HG03558 (cell line): ENCODE measurements at regions not wholly inside any gene's neighbourhood (a gene's known extent, or its start where the extent isn't known, plus 50 kb on each side); places are given as distances from the start of the nearest gene placed in this dataset.

ENCODE experiments used
- ATAC-seq: cut with Tn5 transposase; IDR thresholded peaks from one replicate; pipeline ENCODE4 v1.9.1; 2021; ENCODE audit warnings: moderate number of reproducible peaks; ENCODE audit not compliant: unreplicated experiment; ENCODE audit errors: extremely low read depth

DNA sequence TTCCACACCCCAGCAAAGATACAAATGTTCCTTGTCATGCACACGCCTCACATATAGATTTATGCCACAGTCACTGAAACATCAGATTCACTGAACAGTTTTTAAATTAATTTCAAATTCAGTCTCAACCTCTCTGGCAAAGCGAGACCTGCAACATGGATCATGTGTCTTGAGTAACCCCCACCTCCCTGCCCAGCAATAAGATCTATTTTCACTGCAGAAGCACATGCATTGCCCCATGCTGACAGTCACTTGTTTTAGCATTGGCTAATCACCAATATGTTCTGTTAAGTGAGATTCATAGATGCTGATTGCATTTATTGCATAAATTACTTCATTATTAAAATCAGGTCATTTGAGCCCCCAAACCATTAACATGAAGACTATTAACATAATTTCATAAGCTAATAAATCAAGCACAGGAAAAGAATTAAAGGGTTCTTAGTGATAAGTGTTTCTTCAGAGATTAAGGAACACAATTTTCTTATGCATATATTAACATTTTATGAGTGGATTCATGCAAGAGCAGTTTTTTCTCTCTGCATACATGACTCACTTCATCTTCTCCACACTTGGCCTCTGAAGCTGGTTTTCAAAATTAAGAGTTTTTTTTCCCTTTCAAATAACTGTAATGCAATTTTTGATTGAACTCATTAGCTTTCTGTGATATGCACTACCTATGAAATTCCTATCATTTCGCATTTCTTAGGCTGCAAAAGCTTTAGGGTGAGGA, 173.2 kb upstream of the SOX4 start:
- ATAC-seq: no peak

DNA sequence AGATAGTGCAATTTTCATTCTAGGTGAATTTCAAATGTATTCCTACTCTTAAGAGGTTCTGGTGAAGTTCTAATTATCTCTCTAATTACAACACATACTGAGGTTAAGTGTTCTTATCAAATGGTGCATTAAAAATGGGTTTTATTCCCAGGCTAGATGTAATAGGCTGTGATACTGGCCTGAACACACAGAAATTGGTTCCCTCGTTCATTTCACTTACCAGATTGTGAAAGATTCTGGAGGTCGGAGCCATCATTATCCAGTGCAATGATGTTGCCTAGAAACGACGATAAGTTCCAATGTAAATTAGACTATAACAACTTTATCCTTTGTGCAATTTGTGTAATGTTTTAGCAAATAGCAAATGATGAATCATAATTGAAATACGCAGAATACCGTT, 172.6 kb upstream of the SOX4 start:
- no peak for ATAC-seq

DNA sequence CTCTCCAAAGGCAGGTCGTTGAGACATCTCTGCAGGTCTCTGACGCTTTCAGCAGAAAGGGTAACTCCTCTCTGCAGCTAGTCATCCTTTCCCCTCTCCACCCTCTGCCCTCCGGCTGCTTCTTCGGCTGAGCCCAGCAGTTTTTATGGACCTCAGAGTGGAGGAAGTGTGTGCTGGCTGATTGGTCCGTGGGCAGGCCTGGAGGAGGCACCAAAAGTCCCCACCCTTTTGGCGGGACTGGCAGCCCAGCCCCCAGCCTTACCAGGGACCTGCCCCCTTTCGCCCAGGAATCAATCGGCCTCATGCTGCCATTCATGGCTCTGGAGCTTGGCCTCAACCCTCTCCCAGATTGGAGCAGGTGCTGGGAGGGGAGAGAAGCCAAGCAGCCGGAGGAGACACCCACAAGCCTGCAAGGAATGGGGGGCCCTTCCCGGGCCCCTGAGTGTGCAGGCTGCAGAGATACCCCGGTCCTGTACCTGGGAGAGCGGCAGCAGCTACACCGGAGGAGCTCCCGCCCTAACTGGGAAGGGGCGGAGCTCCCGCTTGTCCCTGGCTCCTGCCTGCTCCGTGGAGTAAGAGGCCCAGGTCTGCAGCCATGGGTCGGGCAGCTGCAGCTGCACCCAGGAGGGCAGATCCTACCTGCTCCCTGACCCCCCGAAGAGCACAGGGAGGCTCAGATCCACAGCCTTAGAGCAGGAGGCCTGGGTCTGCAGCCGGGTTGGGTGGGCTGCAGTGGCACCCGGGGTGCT, 170.3 kb upstream of the SOX4 start:
- no peak for ATAC-seq

DNA sequence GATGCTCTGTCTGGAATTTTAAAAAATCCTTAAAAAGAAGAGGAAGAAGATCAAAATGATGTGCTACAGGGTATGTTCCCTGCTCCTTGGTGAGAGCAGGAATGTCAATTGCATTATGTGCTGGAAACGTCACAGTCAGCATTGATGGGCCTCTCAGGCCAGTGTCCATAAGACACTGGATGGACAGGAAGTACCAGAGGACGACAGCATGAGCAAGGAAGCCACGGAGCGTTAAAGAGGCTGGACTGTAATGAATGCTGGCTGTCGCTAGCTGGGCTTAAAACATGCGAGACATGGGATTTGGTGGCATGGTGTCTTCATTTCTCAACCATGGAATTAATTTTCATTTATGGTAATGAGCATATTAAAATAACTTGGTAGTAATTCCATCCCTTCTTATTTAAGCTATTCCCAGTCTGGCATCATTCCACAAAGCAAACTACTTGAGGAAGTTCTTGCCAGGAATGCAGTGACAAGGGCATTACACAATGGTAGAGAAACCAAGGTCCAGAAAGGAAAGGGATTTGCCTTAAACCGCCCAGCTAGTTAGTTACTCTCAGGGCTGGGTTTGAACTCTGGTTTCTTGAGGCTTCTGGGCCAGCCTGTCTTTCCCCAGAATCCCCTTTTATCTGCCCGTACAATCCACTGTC, 166.6 kb upstream of the SOX4 start:
- no peak for ATAC-seq

DNA sequence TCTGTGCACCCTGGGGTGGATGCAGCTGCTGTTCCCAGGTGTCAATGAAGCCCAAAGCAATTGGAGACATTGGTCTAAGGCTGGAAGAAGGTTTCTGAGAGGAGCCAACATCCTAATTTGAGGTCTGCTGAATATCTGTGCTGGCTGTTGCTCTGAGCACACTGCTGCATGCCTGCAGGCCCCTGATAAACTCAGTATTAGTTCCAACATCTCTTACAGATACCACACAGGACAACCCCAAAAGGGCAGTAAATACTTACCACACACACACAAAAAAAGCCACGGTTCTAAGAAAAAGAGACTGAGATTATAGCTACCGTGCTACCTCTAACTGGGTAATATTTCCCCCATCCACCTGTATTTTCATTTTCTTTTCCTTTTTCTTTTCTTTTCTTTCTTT, 164.3 kb upstream of the SOX4 start:
- ATAC-seq: no peak

DNA sequence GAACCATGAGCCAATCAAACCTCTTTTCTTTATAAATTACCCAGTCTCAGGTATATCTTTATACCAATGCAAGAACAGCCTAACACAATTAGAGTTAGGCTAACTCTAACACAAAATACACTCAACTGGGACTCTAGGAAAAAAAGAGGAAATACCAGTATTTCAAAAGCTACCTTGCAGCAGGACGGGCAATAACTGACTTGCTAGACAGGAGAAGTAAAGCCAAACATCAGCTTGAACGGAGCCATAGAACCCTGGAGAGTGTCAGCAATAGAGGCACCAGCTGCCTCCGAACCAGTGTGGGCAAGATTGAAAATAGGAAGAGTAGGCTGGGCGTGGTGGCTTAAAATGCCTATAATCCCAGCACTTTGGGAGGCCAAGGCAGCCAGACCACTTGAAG, 162.0 kb upstream of the SOX4 start:
- ATAC-seq: no peak

DNA sequence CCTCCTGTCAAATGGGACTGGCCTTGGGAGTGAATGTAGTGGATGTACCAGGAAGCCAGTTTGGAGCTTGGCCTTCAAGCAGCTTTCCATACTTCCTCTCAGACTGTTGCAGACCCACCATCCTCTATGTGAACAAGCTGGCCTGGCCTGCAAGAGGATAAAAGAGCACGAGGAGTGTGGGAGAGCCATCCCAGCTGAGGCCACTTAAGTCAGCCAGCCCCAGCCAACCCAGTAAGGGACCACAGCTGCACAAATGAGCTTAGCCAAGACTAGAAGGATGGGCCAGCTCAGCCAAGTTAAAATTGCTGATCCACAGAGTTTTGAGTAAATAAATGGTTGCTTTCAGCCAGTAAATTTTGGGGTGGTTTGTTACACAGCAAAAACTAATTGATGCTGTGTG, 156.9 kb upstream of the SOX4 start:
- ATAC-seq: no peak

DNA sequence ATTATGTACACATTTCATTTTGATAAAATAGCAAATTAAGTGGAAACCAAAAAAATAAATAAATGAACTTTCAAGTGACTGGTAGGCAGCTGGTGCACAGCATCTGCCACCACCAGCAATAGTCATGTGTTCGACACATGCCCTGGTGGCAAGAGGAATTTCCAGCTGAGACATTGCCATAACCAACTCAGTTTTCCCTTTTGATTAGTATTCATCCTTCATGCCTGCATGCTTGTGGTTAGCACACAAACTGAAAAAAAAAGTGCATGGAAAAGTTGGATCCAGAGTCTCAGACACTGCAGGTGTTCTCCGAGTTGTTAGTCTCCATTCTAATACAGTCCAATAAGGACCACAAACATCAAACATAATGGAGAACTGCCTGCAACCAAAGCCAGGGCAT, 156.0 kb upstream of the SOX4 start:
- ATAC-seq: no peak

DNA sequence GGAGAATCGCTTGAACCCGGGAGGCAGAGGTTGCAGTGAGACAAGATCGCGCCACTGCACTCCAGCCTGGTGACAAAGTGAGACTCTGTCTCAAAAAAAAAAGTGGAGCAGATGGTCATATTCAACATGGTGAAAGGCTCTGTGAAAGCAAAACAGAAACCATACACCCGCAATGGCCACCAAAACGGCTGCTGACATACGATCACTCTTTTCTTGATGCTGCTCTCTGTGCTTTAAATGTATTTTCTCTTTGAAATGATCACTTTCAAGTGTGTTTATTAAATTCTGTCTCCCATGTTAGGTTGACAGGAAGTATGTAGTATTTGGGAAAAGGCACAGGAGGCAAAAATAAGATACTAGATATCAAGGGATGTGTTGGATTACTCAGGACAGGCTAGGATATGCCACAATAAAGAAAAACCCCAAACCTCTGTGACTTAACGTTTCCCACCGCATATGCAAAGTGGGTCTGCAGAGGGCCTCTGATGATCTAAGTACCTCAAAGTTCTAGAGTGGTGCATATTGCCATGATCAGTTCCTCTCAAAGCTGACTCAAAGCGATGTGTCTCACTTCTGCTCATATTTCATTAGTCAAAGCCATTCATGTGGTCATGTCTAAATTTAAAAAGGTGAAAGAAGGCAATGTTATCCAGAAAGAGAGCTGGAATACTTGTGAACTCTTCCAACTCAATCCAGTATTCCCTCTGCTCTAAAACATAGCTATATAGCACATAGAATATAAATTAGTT, 155.1 kb upstream of the SOX4 start:
- peak; percentile 93 for ATAC-seq

DNA sequence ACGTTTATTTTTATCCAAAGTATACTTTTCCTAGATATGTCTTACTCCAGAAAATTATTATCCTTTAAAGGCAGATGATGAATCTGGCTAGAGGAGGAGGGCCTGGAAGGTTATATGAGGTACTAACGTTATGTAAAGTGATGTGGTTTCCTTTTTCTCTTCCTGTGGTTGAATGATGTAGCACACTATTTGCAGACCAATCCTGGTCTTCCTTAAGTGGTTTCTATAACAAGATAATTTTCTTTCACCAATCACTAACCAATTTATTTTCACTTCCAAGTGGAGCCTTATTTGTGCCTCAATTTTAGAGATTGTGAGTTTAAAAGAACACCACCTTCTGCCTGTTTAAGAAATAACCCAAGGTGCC, 154.6 kb upstream of the SOX4 start:
- ATAC-seq: peak; percentile 28

DNA sequence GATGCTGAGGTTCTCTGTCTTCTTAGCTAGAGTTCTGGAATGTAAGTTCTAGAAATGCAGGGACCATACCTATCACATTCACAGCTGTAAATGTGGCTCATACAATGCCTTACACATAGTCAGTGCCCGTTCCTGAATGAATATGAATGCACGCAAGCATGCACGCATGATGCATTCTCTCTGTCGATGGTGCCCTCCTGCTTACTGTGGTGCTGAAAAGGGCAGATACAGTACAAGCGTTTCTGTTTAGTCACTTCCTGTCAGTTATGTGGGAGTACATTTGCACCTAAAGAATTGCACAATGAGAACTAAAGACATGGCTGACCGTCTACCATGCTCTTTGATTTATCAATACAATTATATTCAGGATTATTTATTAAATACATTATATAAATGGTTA, 152.2 kb upstream of the SOX4 start:
- no peak for ATAC-seq

DNA sequence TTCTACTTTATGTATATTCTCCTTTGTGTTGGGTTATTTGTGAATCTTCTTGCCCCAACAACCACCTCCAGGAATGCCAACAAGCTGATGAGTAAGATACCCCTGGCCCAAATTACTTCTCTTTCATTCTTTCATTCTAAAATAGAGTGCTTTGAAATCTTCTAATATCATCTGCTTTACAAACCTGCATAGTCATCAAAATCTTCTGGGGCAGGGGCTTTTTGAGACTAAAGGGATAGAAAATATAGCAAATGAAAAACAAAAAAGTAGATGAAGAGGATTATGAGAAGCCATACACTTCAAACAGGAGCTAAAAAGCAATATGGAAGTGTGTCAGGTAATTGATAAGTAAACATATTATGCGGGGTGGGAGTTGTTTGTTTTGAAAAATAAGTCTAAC, 150.7 kb upstream of the SOX4 start:
- ATAC-seq: no peak

DNA sequence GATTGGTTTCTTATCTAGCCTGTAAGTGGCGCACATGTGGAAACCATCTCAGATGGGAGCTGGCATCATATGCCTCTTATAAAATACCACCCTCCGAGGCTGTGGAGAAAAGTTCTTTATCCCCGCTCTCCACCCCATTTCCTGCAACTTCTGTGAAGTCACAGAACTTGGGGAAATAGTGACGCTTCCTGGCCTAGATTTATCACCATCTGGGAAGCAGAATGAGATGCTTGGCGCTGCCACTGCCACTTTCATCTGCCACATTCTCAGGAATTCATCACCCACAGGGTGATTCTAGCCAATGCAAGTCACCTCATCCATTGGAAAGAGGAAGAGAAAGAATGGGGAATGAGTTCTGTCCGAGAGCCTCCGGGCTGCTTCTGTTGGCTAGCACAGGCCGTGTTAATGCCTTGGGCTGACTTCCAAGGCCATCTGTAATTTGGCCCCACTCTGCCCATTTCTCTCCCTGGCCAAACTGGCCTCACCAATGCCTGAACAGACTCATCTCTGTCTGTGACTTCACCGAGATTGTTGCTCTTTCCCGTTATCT, 148.8 kb upstream of the SOX4 start:
- ATAC-seq: no peak

DNA sequence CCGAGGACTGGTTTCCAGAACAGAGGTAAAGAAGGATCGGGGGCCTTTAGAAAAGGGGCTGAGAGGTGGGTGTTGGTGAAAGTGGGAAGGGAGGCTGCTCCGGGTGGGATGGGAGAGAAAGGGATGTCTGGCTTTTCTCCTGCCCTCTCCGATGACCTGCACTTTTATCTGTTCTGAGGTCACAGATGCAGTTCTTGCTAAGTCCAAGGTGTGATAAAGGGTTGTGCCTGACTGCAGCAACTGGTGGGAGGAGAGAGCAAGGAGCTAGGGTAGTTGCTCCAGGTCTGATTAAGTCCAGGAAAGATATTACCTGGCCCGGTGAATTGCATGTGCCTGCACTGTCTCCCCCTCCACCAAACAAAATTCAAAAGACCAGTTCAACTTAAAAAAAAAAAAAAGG, 145.6 kb upstream of the SOX4 start:
- ATAC-seq: no peak

DNA sequence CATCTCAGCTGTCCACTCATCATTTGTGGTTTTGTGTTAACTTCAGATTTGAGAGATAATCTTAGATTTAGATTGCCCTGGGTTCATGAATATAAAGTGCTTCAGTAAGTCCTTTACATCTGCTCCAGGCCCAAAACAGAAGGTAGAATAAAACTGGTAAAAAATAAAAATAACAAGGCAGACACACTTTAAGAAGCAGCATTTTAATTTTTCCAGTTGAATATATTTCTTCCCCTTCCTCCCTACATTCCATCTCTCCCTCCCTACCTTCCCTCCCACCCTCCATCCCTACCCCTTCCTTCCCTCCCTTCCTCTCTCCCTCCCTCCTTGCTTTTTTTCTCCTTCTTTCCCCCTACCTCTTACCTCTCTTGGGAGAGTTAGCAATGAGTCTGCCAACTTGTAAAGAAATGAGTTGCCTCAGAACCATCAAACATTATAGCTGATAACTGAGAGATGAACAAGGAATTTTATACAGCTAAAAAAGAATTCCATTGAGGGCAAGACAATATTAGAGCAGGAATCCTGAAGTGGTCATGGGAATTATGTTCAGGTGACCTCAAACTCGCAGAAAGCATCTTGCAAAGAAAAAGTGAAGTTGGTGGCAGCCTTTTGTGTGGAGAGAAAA, 145.0 kb upstream of the SOX4 start:
- no peak for ATAC-seq

DNA sequence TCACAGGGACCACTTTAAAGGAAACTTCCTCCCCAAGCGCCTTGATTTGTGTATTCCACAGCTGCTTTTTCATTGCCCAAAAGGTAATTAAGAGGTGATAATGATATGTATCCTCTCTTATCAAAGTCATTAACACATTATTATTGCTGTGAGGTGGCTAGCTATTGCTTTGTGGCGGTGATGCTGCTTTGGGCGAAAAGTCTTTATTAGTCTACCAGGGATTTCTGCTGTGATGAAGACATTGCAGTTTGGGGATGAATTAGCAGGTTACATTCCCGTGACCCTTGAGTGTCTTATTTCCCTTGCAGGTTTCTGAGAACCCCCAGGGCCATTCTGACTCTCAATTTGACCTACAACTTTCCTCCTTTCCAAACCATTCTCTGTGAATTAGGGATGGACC, 143.4 kb upstream of the SOX4 start:
- no peak for ATAC-seq

DNA sequence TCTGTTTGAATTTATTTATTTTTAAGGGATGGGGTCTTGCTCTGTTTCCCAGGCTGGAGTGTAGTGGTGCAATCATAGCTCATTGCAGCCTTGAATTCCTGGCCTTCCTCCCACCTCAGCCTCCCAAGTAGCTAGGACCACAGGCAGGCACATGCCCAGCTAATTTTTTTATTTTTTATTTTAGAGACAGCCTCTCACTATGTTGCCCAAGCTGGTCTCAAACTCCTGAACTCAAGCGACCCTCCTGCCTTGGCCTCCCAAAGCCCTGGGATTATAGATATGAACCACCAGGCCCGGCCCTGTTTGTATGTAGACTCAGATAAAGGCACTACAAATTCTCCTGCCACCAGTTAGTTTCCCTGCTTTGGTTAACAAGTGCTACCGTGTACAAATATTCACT, 142.9 kb upstream of the SOX4 start:
- no peak for ATAC-seq

DNA sequence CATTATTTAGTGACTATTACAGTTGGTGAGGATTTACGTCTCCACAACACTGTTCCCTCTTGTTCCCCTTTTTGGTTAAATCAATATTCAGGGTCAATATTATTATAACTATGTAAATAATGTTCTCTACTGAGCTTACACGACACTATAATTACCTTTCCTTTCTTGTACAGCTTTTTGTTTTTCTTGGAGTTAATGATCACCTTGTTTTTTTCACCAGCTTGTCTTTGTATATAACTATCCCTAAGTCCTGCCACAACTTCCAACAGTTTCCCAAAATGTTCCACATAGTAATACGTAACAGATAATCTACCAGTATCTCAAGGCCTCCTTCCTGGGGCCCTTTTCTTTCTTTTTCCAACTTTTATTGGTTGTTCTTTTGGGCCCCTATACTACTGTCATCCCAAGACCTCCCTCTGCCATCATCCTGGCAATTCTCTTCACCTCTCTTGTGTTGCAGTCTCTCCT, 142.0 kb upstream of the SOX4 start:
- no peak for ATAC-seq

DNA sequence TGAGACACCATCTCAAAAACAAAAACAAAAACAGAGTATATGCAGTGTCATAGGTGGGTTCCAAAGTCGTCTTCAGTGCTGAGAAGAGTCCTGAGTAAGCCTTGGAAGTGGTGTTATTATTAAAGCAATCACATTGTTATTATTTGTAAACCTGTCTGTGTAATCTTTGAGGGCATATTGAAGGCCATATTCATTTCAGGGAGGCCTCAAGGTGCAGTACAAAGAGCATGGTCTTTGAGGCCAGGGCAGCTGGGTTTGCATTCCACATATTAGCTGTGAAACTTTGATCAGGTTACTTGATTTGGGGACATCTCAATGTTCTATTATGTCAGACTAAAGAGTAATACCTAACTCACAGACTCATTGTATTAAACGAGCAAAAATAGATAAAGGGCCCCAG, 139.3 kb upstream of the SOX4 start:
- ATAC-seq: no peak

DNA sequence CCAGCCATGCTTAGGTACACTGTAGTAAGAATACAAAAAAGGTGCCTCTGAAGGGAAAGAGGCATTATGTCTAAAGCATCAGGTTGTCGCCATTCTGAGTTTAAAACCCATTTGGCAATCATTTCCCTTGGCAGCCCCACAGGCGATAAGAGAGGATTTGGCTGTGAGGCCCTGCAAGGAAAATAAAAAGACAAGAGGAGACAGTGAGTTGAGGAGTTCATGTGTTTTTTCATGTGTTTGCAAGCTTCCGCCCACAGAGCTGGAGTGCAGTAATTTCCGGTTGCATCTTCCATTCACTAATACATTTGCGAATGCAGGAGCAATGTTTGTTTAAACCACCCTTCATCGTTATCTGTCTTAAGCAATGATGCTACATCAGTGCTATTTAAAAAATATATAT, 138.5 kb upstream of the SOX4 start:
- no peak for ATAC-seq
